ENCODE measurements at regions not wholly inside any gene's neighbourhood (a gene's known extent, or its start where the extent isn't known, plus 50 kb on each side); places are given as distances from the start of the nearest gene placed in this dataset.
"Not testable (repeated sequence)": the region's sequence is repeated elsewhere in the genome, so short reads cannot be mapped to it uniquely, and the experiment has no call there.

DNA sequence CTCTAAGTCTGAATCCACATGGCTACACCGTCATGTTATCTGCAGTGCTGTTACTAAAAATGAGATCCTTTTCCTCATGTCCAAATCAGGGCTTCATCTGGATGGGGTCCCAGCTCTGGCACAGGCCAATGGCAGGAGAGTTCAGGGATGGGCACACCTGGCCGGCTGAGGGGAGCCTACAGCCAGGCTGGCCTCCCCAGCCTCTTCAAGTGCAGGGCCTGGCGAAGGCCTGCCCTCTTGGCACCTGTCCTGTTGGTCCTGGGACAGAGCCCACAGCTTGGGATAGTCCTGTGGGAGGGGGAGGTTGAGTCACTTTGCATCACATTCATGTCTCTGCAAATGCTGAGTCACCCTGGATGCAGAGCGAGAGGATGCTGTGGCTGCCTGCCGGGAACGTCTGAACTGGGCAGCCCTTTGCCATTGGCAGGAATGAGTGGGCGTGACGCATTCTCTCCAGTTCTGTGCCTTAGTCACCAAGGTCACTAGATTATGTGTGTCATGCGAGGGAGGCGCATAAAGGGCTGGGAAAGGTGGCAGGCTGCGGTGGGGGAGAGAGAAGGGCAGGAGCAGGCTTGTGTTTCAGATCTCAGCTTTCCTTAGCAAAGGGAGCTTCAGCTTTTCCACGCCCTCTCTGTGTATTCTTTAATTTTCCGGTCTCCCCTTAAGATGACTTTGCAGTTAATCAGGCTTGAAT, 223.2 kb upstream of the ECI2 start:
- DNase-seq = peak; percentile 100
- Histone ChIP-seq H3K27me3 (replicated peaks; ENCODE audit: insufficient read depth) (no peaks in the 10 kb centered on the region), H3K4me3 (peak overlapping the region; percentile 59), H3K79me2 (ENCODE audit: insufficient read depth) (no peaks in the 10 kb centered on the region), H3K9me2 (ENCODE audit: insufficient read depth) (no peaks in the 10 kb centered on the region), H3K4me1 (ENCODE audit: insufficient read depth) (peaks cover 31% of the 10 kb centered on the region), H3K9ac (peak overlapping the region; percentile 94), H3K36me3 (ENCODE audit: low read depth) (no peaks in the 10 kb centered on the region), H3K27ac (peak overlapping the region; percentile 99), H3K4me2 (ENCODE audit: unreplicated experiment) (peak overlapping the region; percentile 70), H3F3A (ENCODE audit: insufficient read depth) (peaks cover 41% of the 10 kb centered on the region), H4K20me1 (ENCODE audit: insufficient read depth) (no peaks in the 10 kb centered on the region), H3K9me3 (ENCODE audit: low read depth) (no peaks in the 10 kb centered on the region), H2AFZ (peak overlapping the region; percentile 60)
- TF ChIP-seq EZH2phosphoT487 (IDR thresholded peaks at IDR 0.05; ENCODE audit: insufficient read depth, low read depth) (no peak), EZH2 (IDR thresholded peaks at IDR 0.05; ENCODE audit: insufficient read depth, poor library complexity, severe bottlenecking) (no peak)
- 3 to 4% methylated on average over 13 of the region's 13 CpGs for WGBS, 2 experiments (ENCODE audit: low coverage in 1 of 2, low lambda C conversion rate in 2 of 2, missing lambda C conversion rate in 2 of 2)
- in situ Hi-C loops (cut with MboI) = no loop called here

DNA sequence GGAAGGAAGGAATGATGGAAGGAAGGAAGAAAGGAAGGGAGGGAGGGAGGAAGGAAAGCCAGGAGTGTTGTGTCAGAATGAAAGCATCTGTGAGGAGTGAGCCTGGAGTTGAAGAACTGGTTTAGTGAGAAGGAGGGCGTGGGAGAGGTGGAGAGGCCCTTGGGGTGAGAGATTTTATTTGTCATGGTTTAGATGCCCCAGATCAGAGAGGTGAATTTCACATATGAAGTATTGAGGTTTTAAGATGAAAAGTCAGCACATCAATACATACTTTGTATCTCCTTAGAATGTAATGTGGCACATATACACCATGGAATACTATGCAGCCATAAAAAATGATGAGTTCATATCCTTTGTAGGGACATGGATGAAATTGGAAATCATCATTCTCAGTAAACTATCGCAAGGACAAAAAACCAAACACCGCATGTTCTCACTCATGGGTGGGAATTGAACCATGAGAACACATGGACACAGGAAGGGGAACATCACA, 222.3 kb upstream of the ECI2 start:
- H3K9me2 ChIP-seq (ENCODE audit: insufficient read depth); H3K36me3 ChIP-seq (ENCODE audit: low read depth); H3K27me3 ChIP-seq (replicated peaks; ENCODE audit: insufficient read depth); H4K20me1 ChIP-seq (ENCODE audit: insufficient read depth); H3K4me3 ChIP-seq; DNase-seq; H3K9ac ChIP-seq; H3K9me3 ChIP-seq (ENCODE audit: low read depth); H3K79me2 ChIP-seq (ENCODE audit: insufficient read depth); H2AFZ ChIP-seq; H3K27ac ChIP-seq; H3K4me2 ChIP-seq (ENCODE audit: unreplicated experiment); in situ Hi-C loops (cut with MboI): not testable (repeated sequence)
- 96 to 97% methylated on average over 3 of the region's 3 CpGs for WGBS, 2 experiments (ENCODE audit: low coverage in 1 of 2, low lambda C conversion rate in 2 of 2, missing lambda C conversion rate in 2 of 2)
- H3K4me1 ChIP-seq (ENCODE audit: insufficient read depth) = peaks cover 32% of the 10 kb centered on the region
- peaks cover 47% of the 10 kb centered on the region for H3F3A ChIP-seq (ENCODE audit: insufficient read depth)

DNA sequence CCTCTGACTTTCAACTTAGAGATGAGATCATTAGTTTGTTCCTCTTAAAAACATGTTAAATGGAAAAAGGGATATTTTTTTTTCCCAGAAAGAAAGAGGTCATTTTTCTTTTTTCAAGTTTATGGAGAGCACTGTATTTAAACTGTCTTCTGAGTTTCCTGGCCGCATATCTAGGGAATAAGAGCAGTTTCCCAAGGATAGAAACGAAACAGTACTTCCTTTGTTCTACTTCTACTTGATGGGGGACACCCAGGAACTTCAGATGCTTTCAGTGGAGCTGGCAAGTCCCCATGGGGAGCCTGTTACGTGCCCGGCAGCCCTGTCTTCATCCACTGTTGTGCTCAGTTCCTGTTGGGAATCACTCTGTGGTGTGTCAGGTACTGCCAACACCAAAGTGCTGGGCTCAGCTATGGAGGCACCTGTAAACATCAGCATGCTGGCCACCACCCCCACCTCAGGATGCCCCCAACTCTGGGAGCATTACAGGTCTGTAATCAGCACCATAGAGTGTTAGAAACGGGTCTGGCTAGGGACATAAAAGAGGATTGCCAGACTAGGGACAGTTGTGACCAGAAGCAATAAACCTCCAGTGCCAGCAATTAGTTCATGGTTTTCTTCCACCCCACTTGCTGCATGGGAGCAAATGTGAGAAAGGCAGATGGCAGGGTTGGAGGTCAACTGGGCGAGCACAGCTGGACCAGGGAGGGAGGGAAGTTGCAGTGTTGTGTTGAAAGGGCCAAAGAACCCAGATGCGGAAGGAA, 221.7 kb upstream of the ECI2 start:
- Histone ChIP-seq H3K9me3 (ENCODE audit: low read depth) (no peaks in the 10 kb centered on the region), H3K9ac (no peak overlapping the region), H3K36me3 (ENCODE audit: low read depth) (no peaks in the 10 kb centered on the region), H3K4me3 (no peak overlapping the region), H3K27me3 (replicated peaks; ENCODE audit: insufficient read depth) (no peaks in the 10 kb centered on the region), H4K20me1 (ENCODE audit: insufficient read depth) (no peaks in the 10 kb centered on the region), H2AFZ (no peak overlapping the region), H3K4me1 (ENCODE audit: insufficient read depth) (peaks cover 39% of the 10 kb centered on the region), H3K9me2 (ENCODE audit: insufficient read depth) (no peaks in the 10 kb centered on the region), H3K4me2 (ENCODE audit: unreplicated experiment) (no peak overlapping the region), H3F3A (ENCODE audit: insufficient read depth) (peaks cover 53% of the 10 kb centered on the region), H3K27ac (peak overlapping the region; percentile 94; the same call in 1 of the 2 replicates), H3K79me2 (ENCODE audit: insufficient read depth) (no peaks in the 10 kb centered on the region)
- TF ChIP-seq EZH2phosphoT487 (IDR thresholded peaks at IDR 0.05; ENCODE audit: insufficient read depth, low read depth) (no peak), EZH2 (IDR thresholded peaks at IDR 0.05; ENCODE audit: insufficient read depth, poor library complexity, severe bottlenecking) (no peak)
- DNase-seq = no peak
- WGBS, 2 experiments (ENCODE audit: low coverage in 1 of 2, low lambda C conversion rate in 2 of 2, missing lambda C conversion rate in 2 of 2) = 86 to 90% methylated on average over 7 of the region's 7 CpGs
- in situ Hi-C loops (cut with MboI) = no loop called here

DNA sequence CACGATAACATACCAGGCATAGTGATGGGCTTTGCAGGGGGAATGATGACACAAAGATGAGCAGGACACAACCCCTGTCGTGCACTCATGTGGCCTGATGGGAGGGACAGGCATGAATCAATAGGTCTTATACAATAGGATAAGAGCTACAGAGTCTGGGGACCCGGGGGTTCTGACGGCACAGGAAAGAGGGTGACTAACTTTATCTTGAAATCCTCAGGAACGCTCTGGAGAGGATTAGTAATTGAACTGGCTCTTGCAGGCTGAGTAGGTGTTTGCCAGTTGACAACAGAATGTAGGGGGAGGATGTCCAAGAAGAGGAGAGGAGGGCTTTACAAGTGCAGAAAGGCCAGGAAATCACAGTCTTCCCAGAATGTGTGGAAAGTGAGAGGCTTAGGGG, 219.9 kb upstream of the ECI2 start:
- Histone ChIP-seq H3K4me1 (ENCODE audit: insufficient read depth) (peaks cover 54% of the 10 kb centered on the region), H3K4me3 (no peak overlapping the region), H3K27me3 (replicated peaks; ENCODE audit: insufficient read depth) (no peaks in the 10 kb centered on the region), H3K9me2 (ENCODE audit: insufficient read depth) (no peaks in the 10 kb centered on the region), H3K9ac (peak overlapping the region; percentile 58), H3F3A (ENCODE audit: insufficient read depth) (peaks cover 69% of the 10 kb centered on the region), H4K20me1 (ENCODE audit: insufficient read depth) (no peaks in the 10 kb centered on the region), H3K27ac (peak overlapping the region; percentile 94), H3K79me2 (ENCODE audit: insufficient read depth) (no peaks in the 10 kb centered on the region), H3K36me3 (ENCODE audit: low read depth) (no peaks in the 10 kb centered on the region), H3K9me3 (ENCODE audit: low read depth) (no peaks in the 10 kb centered on the region), H2AFZ (no peak overlapping the region), H3K4me2 (ENCODE audit: unreplicated experiment) (peak overlapping the region; percentile 32)
- TF ChIP-seq EZH2 (IDR thresholded peaks at IDR 0.05; ENCODE audit: insufficient read depth, poor library complexity, severe bottlenecking) (no peak), EZH2phosphoT487 (IDR thresholded peaks at IDR 0.05; ENCODE audit: insufficient read depth, low read depth) (0 out of 2 replicates have a peak, but pooled peaks have one; percentile 37)
- DNase-seq = peak; percentile 96
- 1 to 2% methylated on average over 5 of the region's 5 CpGs for WGBS, 2 experiments (ENCODE audit: low coverage in 1 of 2, low lambda C conversion rate in 2 of 2, missing lambda C conversion rate in 2 of 2)
- in situ Hi-C loops (cut with MboI) = no loop called here

Measured in GM23248 (cell line).